BLaER1 (cell line): ENCODE measurements at regions not wholly inside any gene's neighbourhood (a gene's known extent, or its start where the extent isn't known, plus 50 kb on each side); places are given as distances from the start of the nearest gene placed in this dataset.
"Not testable (repeated sequence)": the region's sequence is repeated elsewhere in the genome, so short reads cannot be mapped to it uniquely, and the experiment has no call there.

Experiments used
- H3K27ac ChIP-seq: shearing (Covaris generic); formaldehyde crosslinking; 2 replicates; pipeline ENCODE4 v1.8.1; 2022
- H3K27me3 ChIP-seq: shearing (Covaris generic); formaldehyde crosslinking; 2 replicates; pipeline ENCODE4 v1.8.1; 2022
- H3K36me3 ChIP-seq: shearing (Covaris generic); formaldehyde crosslinking; 2 replicates; pipeline ENCODE4 v1.8.1; 2022
- H3K4me1 ChIP-seq: shearing (Covaris generic); formaldehyde crosslinking; 2 replicates; pipeline ENCODE4 v1.8.1; 2022
- H3K4me2 ChIP-seq: shearing (Covaris generic); formaldehyde crosslinking; 2 replicates; pipeline ENCODE4 v1.8.1; 2022
- H3K4me3 ChIP-seq: shearing (Covaris generic); formaldehyde crosslinking; 2 replicates; pipeline ENCODE4 v1.8.1; 2022
- H3K9ac ChIP-seq: shearing (Covaris generic); formaldehyde crosslinking; 2 replicates; pipeline ENCODE4 v1.8.1; 2022
- H3K9me3 ChIP-seq: shearing (Covaris generic); formaldehyde crosslinking; 2 replicates; pipeline ENCODE4 v1.8.1; 2022
- H4K20me1 ChIP-seq: shearing (Covaris generic); formaldehyde crosslinking; 2 replicates; pipeline ENCODE4 v1.8.1; 2022
- Cebpa-rat ChIP-seq: shearing (Covaris generic); IDR thresholded peaks from 2 replicates; pipeline ENCODE4 v1.8.1; 2022

- no peaks in the 10 kb centered on the region for H3K4me1 ChIP-seq
- no peak overlapping the region for H3K27ac ChIP-seq
- no peak for TF ChIP-seq Cebpa-rat
- no peak overlapping the region for H3K9ac ChIP-seq
- no peaks in the 10 kb centered on the region for H3K36me3 ChIP-seq
- no peak overlapping the region for H3K4me2 ChIP-seq
- H3K27me3 ChIP-seq, result no peaks in the 10 kb centered on the region
- no peaks in the 10 kb centered on the region for H4K20me1 ChIP-seq
- no peak overlapping the region for H3K4me3 ChIP-seq
- H3K9me3 ChIP-seq, result no peaks in the 10 kb centered on the region
These were observed 168.1 kb downstream of the SLC38A4 start for GRCh38 chr12:46657453-46658411.

- not testable (repeated sequence) for H3K36me3 ChIP-seq, H4K20me1 ChIP-seq
These were observed 169.8 kb downstream of the SLC38A4 start for GRCh38 chr12:46655984-46656383.

GRCh38 chr12:46653311-46653710, 172.5 kb downstream of the SLC38A4 start:
- TF ChIP-seq Cebpa-rat, result no peak
- no peaks in the 10 kb centered on the region for H4K20me1 ChIP-seq
- H3K4me3 ChIP-seq, result no peak overlapping the region
- H3K9ac ChIP-seq, result no peak overlapping the region
- H3K4me2 ChIP-seq, result no peak overlapping the region
- no peaks in the 10 kb centered on the region for H3K4me1 ChIP-seq
- H3K9me3 ChIP-seq, result peaks cover 6% of the 10 kb centered on the region; the same call in 1 of the 2 replicates
- no peaks in the 10 kb centered on the region for H3K27me3 ChIP-seq
- H3K36me3 ChIP-seq, result no peaks in the 10 kb centered on the region
- H3K27ac ChIP-seq, result no peak overlapping the region

More at GRCh38 chr12:46655984-46656383, 169.8 kb downstream of the SLC38A4 start:
- H3K9me3 ChIP-seq, H3K4me2 ChIP-seq, H3K27ac ChIP-seq, H3K9ac ChIP-seq, H3K4me3 ChIP-seq, H3K27me3 ChIP-seq, H3K4me1 ChIP-seq: not testable (repeated sequence)

GRCh38 chr12:46652692-46653091, 173.1 kb downstream of the SLC38A4 start:
- peaks cover 12% of the 10 kb centered on the region for H3K9me3 ChIP-seq
- no peak overlapping the region for H3K9ac ChIP-seq
- no peaks in the 10 kb centered on the region for H4K20me1 ChIP-seq
- no peak overlapping the region for H3K4me3 ChIP-seq
- no peak overlapping the region for H3K4me2 ChIP-seq
- H3K36me3 ChIP-seq, result no peaks in the 10 kb centered on the region
- no peak for TF ChIP-seq Cebpa-rat
- H3K27me3 ChIP-seq, result no peaks in the 10 kb centered on the region
- no peaks in the 10 kb centered on the region for H3K4me1 ChIP-seq
- no peak overlapping the region for H3K27ac ChIP-seq

- Histone ChIP-seq H3K4me3 (no peak overlapping the region), H3K9ac (no peak overlapping the region), H4K20me1 (no peaks in the 10 kb centered on the region), H3K36me3 (no peaks in the 10 kb centered on the region), H3K27me3 (no peaks in the 10 kb centered on the region), H3K9me3 (peaks cover 13% of the 10 kb centered on the region), H3K4me2 (no peak overlapping the region), H3K27ac (no peak overlapping the region), H3K4me1 (no peaks in the 10 kb centered on the region)
- TF ChIP-seq Cebpa-rat, result no peak
These were observed 175.1 kb downstream of the SLC38A4 start for GRCh38 chr12:46650688-46651087.

- Histone ChIP-seq H3K27me3 (no peaks in the 10 kb centered on the region), H3K9ac (no peak overlapping the region), H4K20me1 (no peaks in the 10 kb centered on the region), H3K36me3 (no peaks in the 10 kb centered on the region), H3K4me1 (no peaks in the 10 kb centered on the region), H3K9me3 (peaks cover 13% of the 10 kb centered on the region), H3K4me2 (no peak overlapping the region), H3K4me3 (no peak overlapping the region), H3K27ac (no peak overlapping the region)
- TF ChIP-seq Cebpa-rat, result no peak
These were observed 176.4 kb downstream of the SLC38A4 start for GRCh38 chr12:46649433-46649832.

GRCh38 chr12:46647034-46647433, 178.8 kb downstream of the SLC38A4 start:
- H3K9ac ChIP-seq, result no peak overlapping the region
- TF ChIP-seq Cebpa-rat, result no peak
- H3K4me1 ChIP-seq, result no peaks in the 10 kb centered on the region
- H3K36me3 ChIP-seq, result no peaks in the 10 kb centered on the region
- no peak overlapping the region for H3K27ac ChIP-seq
- H4K20me1 ChIP-seq, result no peaks in the 10 kb centered on the region
- no peak overlapping the region for H3K4me2 ChIP-seq
- no peaks in the 10 kb centered on the region for H3K27me3 ChIP-seq
- H3K4me3 ChIP-seq, result no peak overlapping the region
- peaks cover 13% of the 10 kb centered on the region for H3K9me3 ChIP-seq

GRCh38 chr12:46641649-46642048, 184.1 kb downstream of the SLC38A4 start:
- peaks cover 41% of the 10 kb centered on the region for H3K9me3 ChIP-seq
- H3K36me3 ChIP-seq, H3K9ac ChIP-seq: not testable (repeated sequence)

GRCh38 chr12:46635818-46636217, 190.0 kb downstream of the SLC38A4 start:
- TF ChIP-seq Cebpa-rat, result no peak

More at GRCh38 chr12:46641649-46642048, 184.1 kb downstream of the SLC38A4 start:
- H3K27ac ChIP-seq, H4K20me1 ChIP-seq, H3K27me3 ChIP-seq, H3K4me2 ChIP-seq, H3K4me1 ChIP-seq, H3K4me3 ChIP-seq: not testable (repeated sequence)

GRCh38 chr12:46629331-46630229, 196.2 kb downstream of the SLC38A4 start:
- no peak for TF ChIP-seq Cebpa-rat
- Histone ChIP-seq H3K27ac (no peak overlapping the region), H3K4me1 (no peaks in the 10 kb centered on the region), H3K9ac (no peak overlapping the region), H3K4me3 (no peak overlapping the region), H3K36me3 (no peaks in the 10 kb centered on the region), H3K27me3 (no peaks in the 10 kb centered on the region), H4K20me1 (no peaks in the 10 kb centered on the region), H3K9me3 (no peaks in the 10 kb centered on the region), H3K4me2 (no peak overlapping the region)

More at GRCh38 chr12:46635818-46636217, 190.0 kb downstream of the SLC38A4 start:
- Histone ChIP-seq H3K27me3 (no peaks in the 10 kb centered on the region), H3K36me3 (no peaks in the 10 kb centered on the region; the same call in 1 of the 2 replicates), H3K9me3 (peaks cover 37% of the 10 kb centered on the region), H3K4me1 (no peaks in the 10 kb centered on the region), H3K27ac (no peak overlapping the region), H3K4me3 (no peak overlapping the region), H3K4me2 (no peak overlapping the region), H4K20me1 (no peaks in the 10 kb centered on the region), H3K9ac (no peak overlapping the region)
